ENCODE measurements at regions not wholly inside any gene's neighbourhood (a gene's known extent, or its start where the extent isn't known, plus 50 kb on each side); places are given as distances from the start of the nearest gene placed in this dataset.

GRCh38 chr16:46519063-46519462 is 102.1 kb downstream of the SHCBP1 start:
- Histone ChIP-seq H3K9me3 (ENCODE audit: insufficient read depth, low read depth, low read length) (peaks cover 6% of the 10 kb centered on the region), H3K4me3 (ENCODE audit: low read depth, low read length) (no peak overlapping the region), H3K14ac (ENCODE audit: low read length) (no peak overlapping the region), H2AFZ (ENCODE audit: insufficient read depth, low read length, poor library complexity) (no peak overlapping the region), H3K27ac (ENCODE audit: low read depth, low read length) (no peak overlapping the region), H3K4me2 (ENCODE audit: low read length) (no peak overlapping the region), H2BK12ac (ENCODE audit: low read length) (no peak overlapping the region), H2BK5ac (ENCODE audit: low read depth, low read length, poor library complexity) (no peak overlapping the region), H3K4ac (ENCODE audit: low read depth, low read length) (no peak overlapping the region), H4K12ac (ENCODE audit: low read depth, low read length) (no peak overlapping the region), H3K9ac (ENCODE audit: low read length) (no peak overlapping the region), H2BK120ac (ENCODE audit: insufficient read depth, low read length, poor library complexity) (no peak overlapping the region), H3K18ac (ENCODE audit: low read length) (no peak overlapping the region), H3K79me1 (ENCODE audit: low read length) (no peaks in the 10 kb centered on the region), H4K91ac (ENCODE audit: low read depth, low read length) (no peak overlapping the region), H3K23ac (ENCODE audit: low read length) (no peak overlapping the region), H2AK5ac (ENCODE audit: low read length) (no peak overlapping the region), H4K8ac (ENCODE audit: low read depth, low read length) (no peak overlapping the region), H3K4me1 (ENCODE audit: control insufficient read depth in 1 of 2, insufficient read depth in 2 of 2, low read length in 2 of 2) (no peaks in the 10 kb centered on the region), H3K27me3 (ENCODE audit: insufficient read depth, low read length) (no peaks in the 10 kb centered on the region), H3K36me3 (ENCODE audit: control insufficient read depth in 1 of 2, insufficient read depth in 2 of 2, low read length in 2 of 2) (no peaks in the 10 kb centered on the region), H3K79me2 (ENCODE audit: control insufficient read depth, insufficient read depth, low read length, poor library complexity) (no peaks in the 10 kb centered on the region)
- no peak for DNase-seq

- Histone ChIP-seq H2BK5ac (ENCODE audit: low read depth, low read length, poor library complexity) (no peak overlapping the region), H3K9ac (ENCODE audit: low read length) (no peak overlapping the region), H3K4me3 (ENCODE audit: low read depth, low read length) (no peak overlapping the region), H3K4me2 (ENCODE audit: low read length) (no peak overlapping the region), H4K8ac (ENCODE audit: low read depth, low read length) (no peak overlapping the region), H3K79me1 (ENCODE audit: low read length) (no peaks in the 10 kb centered on the region), H3K18ac (ENCODE audit: low read length) (no peak overlapping the region), H3K27ac (ENCODE audit: low read depth, low read length) (no peak overlapping the region), H2BK120ac (ENCODE audit: insufficient read depth, low read length, poor library complexity) (no peak overlapping the region), H4K91ac (ENCODE audit: low read depth, low read length) (no peak overlapping the region), H3K23ac (ENCODE audit: low read length) (no peak overlapping the region), H3K36me3 (ENCODE audit: control insufficient read depth in 1 of 2, insufficient read depth in 2 of 2, low read length in 2 of 2) (no peaks in the 10 kb centered on the region), H3K4ac (ENCODE audit: low read depth, low read length) (no peak overlapping the region), H3K4me1 (ENCODE audit: control insufficient read depth in 1 of 2, insufficient read depth in 2 of 2, low read length in 2 of 2) (no peaks in the 10 kb centered on the region), H4K12ac (ENCODE audit: low read depth, low read length) (no peak overlapping the region), H3K79me2 (ENCODE audit: control insufficient read depth, insufficient read depth, low read length, poor library complexity) (no peaks in the 10 kb centered on the region), H3K14ac (ENCODE audit: low read length) (no peak overlapping the region), H3K27me3 (ENCODE audit: insufficient read depth, low read length) (no peaks in the 10 kb centered on the region), H2AK5ac (ENCODE audit: low read length) (no peak overlapping the region), H2AFZ (ENCODE audit: insufficient read depth, low read length, poor library complexity) (no peak overlapping the region), H3K9me3 (ENCODE audit: insufficient read depth, low read depth, low read length) (no peaks in the 10 kb centered on the region), H2BK12ac (ENCODE audit: low read length) (no peak overlapping the region)
- WGBS (ENCODE audit: extremely low coverage, insufficient coverage, insufficient read length) = no CpG with 5 or more reads among the region's 2 CpGs
- no peak for DNase-seq
Observed at GRCh38 chr16:46496701-46497100, 124.5 kb downstream of the SHCBP1 start.

GRCh38 chr16:46482895-46483294 is 138.3 kb downstream of the SHCBP1 start:
- no peak overlapping the region for H3K14ac ChIP-seq (ENCODE audit: low read length)
- no peak overlapping the region for H3K4me3 ChIP-seq (ENCODE audit: low read depth, low read length)
- no peaks in the 10 kb centered on the region for H3K79me1 ChIP-seq (ENCODE audit: low read length)
- peaks cover 13% of the 10 kb centered on the region for H3K9me3 ChIP-seq (ENCODE audit: insufficient read depth, low read depth, low read length)
- WGBS (ENCODE audit: extremely low coverage, insufficient coverage, insufficient read length) = no CpG with 5 or more reads among the region's 4 CpGs
- no peak overlapping the region for H2AK5ac ChIP-seq (ENCODE audit: low read length)
- H3K36me3 ChIP-seq (ENCODE audit: control insufficient read depth in 1 of 2, insufficient read depth in 2 of 2, low read length in 2 of 2) = no peaks in the 10 kb centered on the region
- H3K23ac ChIP-seq (ENCODE audit: low read length) = no peak overlapping the region
- H3K4me2 ChIP-seq (ENCODE audit: low read length) = no peak overlapping the region
- no peak overlapping the region for H2BK120ac ChIP-seq (ENCODE audit: insufficient read depth, low read length, poor library complexity)
- no peak overlapping the region for H2AFZ ChIP-seq (ENCODE audit: insufficient read depth, low read length, poor library complexity)
- H2BK5ac ChIP-seq (ENCODE audit: low read depth, low read length, poor library complexity) = no peak overlapping the region
- no peak for DNase-seq
- no peak overlapping the region for H2BK12ac ChIP-seq (ENCODE audit: low read length)
- no peak overlapping the region for H3K18ac ChIP-seq (ENCODE audit: low read length)
- H3K4ac ChIP-seq (ENCODE audit: low read depth, low read length) = no peak overlapping the region
- no peak overlapping the region for H4K8ac ChIP-seq (ENCODE audit: low read depth, low read length)
- no peak overlapping the region for H4K12ac ChIP-seq (ENCODE audit: low read depth, low read length)
- H3K79me2 ChIP-seq (ENCODE audit: control insufficient read depth, insufficient read depth, low read length, poor library complexity) = no peaks in the 10 kb centered on the region
- H4K91ac ChIP-seq (ENCODE audit: low read depth, low read length) = no peak overlapping the region
- H3K27me3 ChIP-seq (ENCODE audit: insufficient read depth, low read length) = no peaks in the 10 kb centered on the region
- H3K27ac ChIP-seq (ENCODE audit: low read depth, low read length) = no peak overlapping the region
- no peak overlapping the region for H3K9ac ChIP-seq (ENCODE audit: low read length)
- H3K4me1 ChIP-seq (ENCODE audit: control insufficient read depth in 1 of 2, insufficient read depth in 2 of 2, low read length in 2 of 2) = no peaks in the 10 kb centered on the region

GRCh38 chr16:46466239-46466638 is 154.9 kb downstream of the SHCBP1 start:
- H3K79me2 ChIP-seq (ENCODE audit: control insufficient read depth, insufficient read depth, low read length, poor library complexity) = no peaks in the 10 kb centered on the region
- H3K4me2 ChIP-seq (ENCODE audit: low read length) = no peak overlapping the region
- no peak overlapping the region for H3K4ac ChIP-seq (ENCODE audit: low read depth, low read length)
- H3K36me3 ChIP-seq (ENCODE audit: control insufficient read depth in 1 of 2, insufficient read depth in 2 of 2, low read length in 2 of 2) = no peaks in the 10 kb centered on the region
- H2BK120ac ChIP-seq (ENCODE audit: insufficient read depth, low read length, poor library complexity) = no peak overlapping the region
- no peak overlapping the region for H4K12ac ChIP-seq (ENCODE audit: low read depth, low read length)
- H2BK5ac ChIP-seq (ENCODE audit: low read depth, low read length, poor library complexity) = no peak overlapping the region
- no peaks in the 10 kb centered on the region for H3K79me1 ChIP-seq (ENCODE audit: low read length)
- no CpG with 5 or more reads among the region's 15 CpGs for WGBS (ENCODE audit: extremely low coverage, insufficient coverage, insufficient read length)
- H3K9me3 ChIP-seq (ENCODE audit: insufficient read depth, low read depth, low read length) = peaks cover 10% of the 10 kb centered on the region
- H2AK5ac ChIP-seq (ENCODE audit: low read length) = no peak overlapping the region
- no peak overlapping the region for H3K27ac ChIP-seq (ENCODE audit: low read depth, low read length)
- no peak overlapping the region for H3K14ac ChIP-seq (ENCODE audit: low read length)
- no peak overlapping the region for H3K4me3 ChIP-seq (ENCODE audit: low read depth, low read length)
- H4K8ac ChIP-seq (ENCODE audit: low read depth, low read length) = no peak overlapping the region
- H3K18ac ChIP-seq (ENCODE audit: low read length) = no peak overlapping the region
- no peaks in the 10 kb centered on the region for H3K27me3 ChIP-seq (ENCODE audit: insufficient read depth, low read length)
- no peak for DNase-seq
- no peak overlapping the region for H2BK12ac ChIP-seq (ENCODE audit: low read length)
- no peak overlapping the region for H3K9ac ChIP-seq (ENCODE audit: low read length)
- no peak overlapping the region for H3K23ac ChIP-seq (ENCODE audit: low read length)
- no peaks in the 10 kb centered on the region for H3K4me1 ChIP-seq (ENCODE audit: control insufficient read depth in 1 of 2, insufficient read depth in 2 of 2, low read length in 2 of 2)
- no peak overlapping the region for H4K91ac ChIP-seq (ENCODE audit: low read depth, low read length)
- no peak overlapping the region for H2AFZ ChIP-seq (ENCODE audit: insufficient read depth, low read length, poor library complexity)

All from trophoblast cell (in vitro differentiated cells and primary cell).